Kidney capillary endothelial cell (primary cell): ENCODE measurements at regions not wholly inside any gene's neighbourhood (a gene's known extent, or its start where the extent isn't known, plus 50 kb on each side); places are given as distances from the start of the nearest gene placed in this dataset.

Source experiments
- DNase-seq: peaks from one replicate; pipeline ENCODE4 v3.0.0-alpha.2; 2018; ENCODE audit warnings: low spot score

- no peak for DNase-seq
Observed at GRCh38 chr2:176647325-176648165, 378.3 kb downstream of the MTX2 start.

GRCh38 chr2:176648700-176649297 lies 379.6 kb downstream of the MTX2 start:
- DNase-seq, result no peak

- DNase-seq, result no peak
Observed at GRCh38 chr2:176650104-176650837, 381.0 kb downstream of the MTX2 start.

- DNase-seq, result no peak
Observed at GRCh38 chr2:176650838-176651555, 381.8 kb downstream of the MTX2 start.

DNA sequence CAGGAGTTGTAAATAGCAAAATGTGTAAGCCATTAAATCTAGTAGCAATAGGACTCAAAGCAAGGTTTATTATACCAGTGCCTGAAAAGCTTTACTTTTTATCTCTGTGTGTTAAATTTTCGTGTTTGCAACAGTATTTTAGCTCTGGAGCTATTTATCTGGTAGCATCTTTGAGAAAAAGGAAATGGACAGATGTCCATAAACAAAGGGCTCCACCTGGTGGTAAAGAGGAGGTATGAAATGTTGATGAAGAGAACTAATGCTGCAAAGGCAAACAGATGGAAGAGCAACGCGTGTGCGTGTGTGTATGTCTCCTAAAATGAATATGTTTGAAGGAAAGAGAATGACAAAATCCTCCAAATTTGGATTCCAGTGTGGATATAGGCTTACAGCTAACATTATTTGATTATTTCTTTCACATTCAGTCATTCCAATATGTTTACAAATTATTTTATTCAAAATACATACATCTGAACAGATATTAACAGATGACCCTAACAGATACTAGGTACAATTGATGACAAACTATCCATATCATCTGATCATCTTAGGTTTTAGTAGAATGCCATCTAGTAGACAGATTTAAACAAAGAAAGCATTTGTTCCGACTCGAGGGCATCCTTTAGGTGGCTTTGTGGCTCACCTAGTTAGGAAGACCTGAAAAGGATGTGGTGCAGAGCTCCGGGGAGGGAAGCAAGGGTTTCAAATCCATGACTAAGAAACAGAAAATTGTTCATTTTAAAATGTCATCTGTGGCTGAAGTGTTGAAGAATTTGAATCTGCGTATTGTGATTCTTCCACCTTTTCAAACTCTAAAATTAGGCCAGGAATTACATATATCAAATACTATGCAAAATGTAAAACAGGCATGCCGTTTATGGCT lies 383.3 kb downstream of the MTX2 start:
- peak; percentile 68 for DNase-seq

- peak; percentile 63 for DNase-seq
Observed at GRCh38 chr2:176653479-176654443, 384.5 kb downstream of the MTX2 start.

DNA sequence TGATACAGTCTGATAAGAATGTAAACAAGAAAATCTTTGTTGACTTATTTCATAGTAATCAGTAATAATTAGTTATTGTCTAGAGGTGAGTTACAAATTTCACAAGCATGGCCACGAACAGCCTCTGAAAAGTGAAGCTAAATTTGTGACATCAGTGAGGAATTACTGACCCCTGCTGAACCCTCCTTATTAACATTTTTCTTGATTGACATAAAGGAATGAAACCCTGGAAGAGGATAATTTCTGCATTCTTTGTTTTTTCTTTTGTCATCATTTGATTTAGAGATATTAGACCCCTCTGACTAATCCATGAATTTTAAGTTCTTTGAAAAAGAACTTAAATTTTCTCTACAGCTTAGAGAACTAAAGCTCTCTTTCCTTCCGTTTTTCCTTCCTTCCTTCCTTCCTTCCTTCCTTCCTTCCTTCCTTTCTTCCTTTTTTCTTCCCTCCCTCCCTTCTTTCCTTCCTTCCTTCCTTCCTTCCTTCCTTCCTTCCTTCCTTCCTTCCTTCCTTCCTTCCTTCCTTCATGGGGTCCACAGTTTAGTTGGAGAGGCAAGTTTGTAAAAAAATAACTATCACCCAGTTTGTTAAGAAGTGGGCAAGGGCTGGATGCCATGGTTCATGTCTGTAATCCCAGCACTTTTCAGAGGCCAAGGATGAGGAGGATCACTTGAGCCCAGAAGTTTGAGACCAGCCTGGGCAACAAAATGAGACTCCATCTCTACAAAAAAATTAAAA lies 387.0 kb downstream of the MTX2 start:
- DNase-seq, result no peak

- no peak for DNase-seq
Observed at GRCh38 chr2:176656776-176657140, 387.5 kb downstream of the MTX2 start.

- DNase-seq, result no peak
Observed at GRCh38 chr2:176657393-176657792, 388.2 kb downstream of the MTX2 start.

GRCh38 chr2:176658708-176659107 lies 389.5 kb downstream of the MTX2 start:
- DNase-seq, result no peak

DNA sequence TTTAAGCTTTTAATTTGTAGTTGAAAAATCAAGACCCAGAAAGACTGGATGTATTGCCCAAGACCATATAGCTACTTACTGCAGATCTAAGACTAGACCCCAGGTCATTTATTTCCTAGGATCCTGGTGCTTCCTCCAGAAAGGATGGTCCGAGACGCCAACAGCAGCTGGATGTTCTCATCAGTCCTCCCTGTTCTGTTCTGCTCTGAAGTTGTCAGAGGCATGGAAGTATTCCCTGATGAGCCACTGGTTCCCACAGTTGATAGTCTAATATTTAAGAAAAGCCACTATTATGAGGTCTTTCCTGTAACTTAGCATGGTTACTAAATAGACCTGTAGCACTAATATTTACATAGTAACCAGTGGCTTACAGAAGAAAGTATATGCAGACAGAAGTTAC lies 393.5 kb downstream of the MTX2 start:
- no peak for DNase-seq

DNA sequence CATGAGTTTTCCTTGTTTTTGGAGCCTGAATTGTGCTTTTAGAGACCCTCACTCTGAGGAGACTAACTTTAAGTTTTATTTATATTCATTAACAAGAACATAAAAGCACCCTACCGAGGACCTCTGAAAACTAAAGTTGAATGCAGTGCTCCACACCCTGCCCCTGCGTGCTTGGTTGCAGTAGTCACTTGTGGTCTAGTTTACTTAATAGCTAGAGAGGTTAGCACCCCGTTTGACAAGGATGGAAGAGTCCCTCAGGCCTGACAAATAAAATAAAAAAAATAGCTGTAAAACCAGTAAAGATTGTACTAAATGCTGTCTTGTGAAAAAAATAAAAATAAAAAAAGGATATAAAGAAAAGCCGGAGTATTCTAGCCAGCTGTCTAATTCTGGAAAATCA lies 395.2 kb downstream of the MTX2 start:
- DNase-seq, result no peak

- no peak for DNase-seq
Observed at GRCh38 chr2:176665086-176665485, 395.8 kb downstream of the MTX2 start.

DNA sequence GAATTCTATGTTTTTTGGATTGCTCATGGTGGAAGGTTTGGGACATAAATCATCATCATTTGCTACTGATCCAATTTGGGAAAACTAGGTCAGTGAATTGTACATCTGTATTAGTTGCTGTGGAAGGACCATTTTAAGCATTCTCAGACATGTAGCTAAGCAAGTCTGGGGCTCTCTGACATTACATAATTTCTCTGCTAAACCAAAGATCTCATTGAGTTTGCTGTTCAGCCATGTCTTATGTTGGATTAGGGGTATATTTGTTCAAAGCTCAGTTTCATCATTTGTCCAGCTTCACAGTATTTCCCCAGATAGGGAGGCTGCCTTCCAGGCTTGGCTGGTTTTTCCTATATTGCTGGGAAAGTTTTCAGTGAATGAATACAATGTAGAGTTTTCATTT lies 399.7 kb downstream of the MTX2 start:
- no peak for DNase-seq

- DNase-seq, result no peak
Observed at GRCh38 chr2:176669398-176670174, 400.3 kb downstream of the MTX2 start.

DNA sequence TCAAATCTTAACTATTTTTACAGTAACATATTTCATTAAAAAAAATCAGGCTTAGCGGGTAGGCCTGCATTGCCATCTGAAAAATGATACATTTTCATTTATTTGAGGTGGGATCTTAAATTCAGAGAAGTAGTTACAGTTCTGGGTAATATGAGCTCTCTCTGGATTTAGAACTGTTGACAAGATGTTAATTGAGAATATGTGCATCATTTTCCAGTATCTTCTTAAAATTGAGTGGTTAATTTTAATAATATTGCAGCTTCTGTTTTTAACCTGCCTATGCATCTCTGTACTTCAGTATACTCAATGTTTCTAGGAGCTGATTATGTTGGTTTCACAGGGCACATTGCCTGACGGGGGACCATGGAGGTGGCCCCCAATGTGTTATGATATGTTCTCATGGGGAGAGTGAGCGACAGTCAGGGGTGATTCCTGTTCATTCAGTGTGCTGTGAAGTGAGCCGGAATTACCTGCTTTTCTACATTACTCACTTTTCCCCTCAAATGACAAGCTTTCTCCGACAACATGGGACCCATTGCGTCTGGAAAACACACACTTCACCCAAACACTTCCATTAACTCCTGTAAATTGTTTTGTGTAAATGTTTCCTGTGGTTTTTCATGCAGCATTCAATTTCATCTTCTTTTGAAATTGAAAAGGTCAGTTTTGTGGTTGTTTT lies 406.2 kb downstream of the MTX2 start:
- no peak for DNase-seq

- no peak for DNase-seq
Observed at GRCh38 chr2:176677746-176678265, 408.6 kb downstream of the MTX2 start.

DNA sequence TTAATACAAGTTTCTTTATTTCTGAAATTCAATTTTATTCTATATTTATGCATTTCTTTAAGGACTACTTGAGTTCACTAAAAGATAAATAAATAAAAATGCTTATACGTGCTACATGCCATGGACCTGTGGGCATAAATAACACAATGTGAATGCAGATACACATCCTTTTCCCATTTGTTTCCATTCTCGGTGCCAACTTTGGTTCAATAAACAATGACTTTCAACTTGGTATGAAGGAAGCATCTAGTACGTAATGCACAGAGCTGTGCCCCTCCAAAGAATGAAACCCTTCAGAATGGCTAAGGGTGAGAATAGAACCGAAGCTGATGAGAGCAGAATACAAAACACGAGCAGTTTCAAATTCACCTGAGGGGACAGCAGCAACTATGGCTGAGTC lies 409.3 kb downstream of the MTX2 start:
- DNase-seq, result no peak
